OCI-LY3 (cell line): ENCODE measurements at regions not wholly inside any gene's neighbourhood (a gene's known extent, or its start where the extent isn't known, plus 50 kb on each side); places are given as distances from the start of the nearest gene placed in this dataset.

ENCODE experiments used
- H2AFZ ChIP-seq: fragments of 200-600, 300-600 bp; shearing (Covaris generic); 2 replicates; pipeline ENCODE4 v1.6.0; 2014; ENCODE audit warnings: antibody characterized with exemption, low read depth, low read length
- H3K27ac ChIP-seq: fragments of 200-600, 300-600 bp; sonication (generic); 2 replicates; pipeline ENCODE4 v1.5.1; 2014; ENCODE audit warnings: mild to moderate bottlenecking, low read length, moderate library complexity, mixed read lengths
- H3K27me3 ChIP-seq: fragments of 200-600, 300-600 bp; sonication (generic); 2 replicates; pipeline ENCODE4 v1.6.1; 2014; ENCODE audit warnings: low read depth, low read length, mixed read lengths
- H3K36me3 ChIP-seq: fragments of 200-600, 300-600 bp; sonication (generic); replicated peaks from 2 replicates; pipeline ENCODE3; 2014; ENCODE audit warnings: low read depth, low read length, mixed read lengths
- H3K4me1 ChIP-seq: fragments of 300-600, 200-600 bp; sonication (generic); 2 replicates; pipeline ENCODE4 v1.6.1; 2014; ENCODE audit warnings: low read length, mixed read lengths
- H3K4me2 ChIP-seq: fragments of 200-600, 300-600 bp; sonication (generic); 2 replicates; pipeline ENCODE4 v1.6.1; 2014; ENCODE audit warnings: low read length, mixed read lengths
- H3K4me3 ChIP-seq: fragments of 300-600, 200-600 bp; sonication (generic); 2 replicates; pipeline ENCODE4 v1.5.1; 2014; ENCODE audit warnings: antibody characterized with exemption, mild to moderate bottlenecking, low read length, moderate library complexity
- H3K79me2 ChIP-seq: fragments of 300-600, 200-600 bp; shearing (Covaris generic); 2 replicates; pipeline ENCODE4 v1.6.1; 2014; ENCODE audit warnings: mild to moderate bottlenecking, low read length, mixed read lengths
- H3K9ac ChIP-seq: fragments of 300-600, 200-600 bp; shearing (Covaris generic); 2 replicates; pipeline ENCODE4 v1.6.0; 2014; ENCODE audit warnings: mild to moderate bottlenecking, low read length, moderate library complexity
- H3K9me3 ChIP-seq: fragments of 200-600, 300-600 bp; shearing (Covaris generic); 2 replicates; pipeline ENCODE4 v1.6.1; 2014; ENCODE audit warnings: low read length, mixed read lengths; ENCODE audit not compliant: insufficient read depth
- H4K20me1 ChIP-seq: fragments of 200-600, 300-600 bp; sonication (generic); 2 replicates; pipeline ENCODE4 v1.6.1; 2016; ENCODE audit warnings: low read length, mixed read lengths; ENCODE audit not compliant: insufficient read depth
- CTCF ChIP-seq: fragments of 200-600, 300-600 bp; sonication (generic); IDR thresholded peaks from 2 replicates; pipeline ENCODE4 v1.5.1; 2014; ENCODE audit warnings: antibody characterized with exemption, low read length, low read depth
- EZH2phosphoT487 ChIP-seq: fragments of 200-600 bp; shearing (Covaris generic); IDR thresholded peaks from 2 replicates; pipeline ENCODE4 v1.6.1; 2018; ENCODE audit warnings: antibody characterized with exemption, mixed run types, low read depth

DNA sequence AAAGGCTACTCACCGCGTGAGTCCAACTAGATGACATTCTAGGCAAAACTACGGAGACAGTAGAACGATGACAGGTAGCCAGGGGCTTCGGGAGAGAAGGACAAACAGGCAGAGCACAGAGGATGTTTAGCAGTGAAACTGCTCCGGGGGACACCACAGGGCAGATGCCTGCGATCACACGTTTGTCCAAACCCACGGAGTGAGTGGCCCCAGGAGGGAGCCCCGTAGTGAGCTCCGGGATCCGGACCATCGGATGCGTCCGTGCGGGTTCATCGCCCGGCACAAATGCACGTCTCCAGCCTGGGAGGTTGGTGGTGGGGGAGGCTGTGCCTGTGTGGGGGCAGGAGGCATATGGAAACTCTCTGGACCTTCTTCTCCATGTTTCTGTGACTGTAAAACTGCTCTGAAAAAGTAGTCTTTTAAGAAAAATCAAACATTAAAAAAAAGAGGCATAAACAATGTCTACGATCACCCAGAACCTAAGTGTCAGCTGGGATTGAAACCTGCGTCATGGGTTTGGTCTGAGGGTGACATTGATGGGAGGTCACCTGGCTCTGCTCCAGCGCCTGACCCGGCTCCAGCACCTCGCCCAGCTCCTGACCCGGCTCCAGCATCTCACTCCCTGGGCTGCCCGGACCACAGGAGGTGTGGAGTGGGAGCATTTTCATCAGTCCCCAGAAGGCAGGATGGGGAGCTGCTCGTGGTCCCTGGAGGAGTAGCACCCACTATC, 83.0 kb upstream of the CTDP1 start:
- Histone ChIP-seq H3K27me3 (peaks cover 69% of the 10 kb centered on the region), H3K4me3 (no peak overlapping the region), H3K36me3 (peaks cover 2% of the 10 kb centered on the region), H3K4me2 (no peak overlapping the region), H3K27ac (no peak overlapping the region), H3K9me3 (peaks cover 5% of the 10 kb centered on the region; the same call in 1 of the 2 replicates), H3K9ac (no peak overlapping the region), H3K4me1 (no peaks in the 10 kb centered on the region), H3K79me2 (no peaks in the 10 kb centered on the region), H2AFZ (no peak overlapping the region), H4K20me1 (no peaks in the 10 kb centered on the region)
- TF ChIP-seq CTCF (no peak), EZH2phosphoT487 (no peak)

- Histone ChIP-seq H2AFZ (no peak overlapping the region), H3K4me2 (no peak overlapping the region), H4K20me1 (no peaks in the 10 kb centered on the region), H3K79me2 (no peaks in the 10 kb centered on the region), H3K27me3 (peaks cover 69% of the 10 kb centered on the region), H3K9me3 (peaks cover 2% of the 10 kb centered on the region; the same call in 1 of the 2 replicates), H3K36me3 (peaks cover 2% of the 10 kb centered on the region), H3K27ac (no peak overlapping the region), H3K9ac (no peak overlapping the region), H3K4me1 (no peaks in the 10 kb centered on the region), H3K4me3 (no peak overlapping the region)
- no peak for TF ChIP-seq EZH2phosphoT487
- TF ChIP-seq CTCF, result no peak
Observed at GRCh38 chr18:79597176-79597830, 82.3 kb upstream of the CTDP1 start.

GRCh38 chr18:79597831-79598632, 81.6 kb upstream of the CTDP1 start:
- H3K9ac ChIP-seq, result no peak overlapping the region
- no peaks in the 10 kb centered on the region for H3K36me3 ChIP-seq
- H3K27ac ChIP-seq, result no peak overlapping the region
- H3K79me2 ChIP-seq, result no peaks in the 10 kb centered on the region
- no peak for TF ChIP-seq CTCF
- TF ChIP-seq EZH2phosphoT487, result no peak
- H4K20me1 ChIP-seq, result no peaks in the 10 kb centered on the region
- H3K9me3 ChIP-seq, result no peaks in the 10 kb centered on the region; the same call in 1 of the 2 replicates
- H3K4me3 ChIP-seq, result no peak overlapping the region
- H2AFZ ChIP-seq, result no peak overlapping the region
- no peak overlapping the region for H3K4me2 ChIP-seq
- peaks cover 66% of the 10 kb centered on the region for H3K27me3 ChIP-seq
- H3K4me1 ChIP-seq, result no peaks in the 10 kb centered on the region

DNA sequence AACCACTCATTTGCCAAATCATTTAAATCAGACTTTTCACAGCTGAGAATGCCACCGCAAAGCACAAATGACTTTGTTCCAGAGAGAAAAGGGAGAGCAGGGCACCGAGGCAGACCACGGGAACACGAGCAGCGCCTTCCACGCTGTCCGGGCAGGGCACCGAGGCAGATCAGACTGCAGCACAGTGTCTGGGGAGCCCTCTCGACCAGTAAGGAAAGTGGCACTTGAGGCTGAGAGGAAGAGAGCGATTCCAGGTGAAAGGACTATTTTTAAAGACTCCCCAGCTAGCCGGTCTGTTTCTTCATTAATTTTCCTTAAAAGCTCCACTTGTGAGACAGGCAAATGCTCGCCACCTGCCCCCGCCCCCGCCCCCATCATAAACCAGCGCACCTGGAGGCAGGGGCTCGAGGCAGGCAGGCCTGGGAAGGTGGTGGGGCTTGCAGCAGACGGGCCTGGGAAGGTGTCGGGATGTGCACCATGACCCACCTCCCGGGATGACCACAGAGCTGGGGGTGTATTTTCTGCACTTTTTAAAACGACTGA, 80.9 kb upstream of the CTDP1 start:
- no peaks in the 10 kb centered on the region for H3K4me1 ChIP-seq
- no peak overlapping the region for H3K27ac ChIP-seq
- no peak for TF ChIP-seq CTCF
- TF ChIP-seq EZH2phosphoT487, result no peak
- no peaks in the 10 kb centered on the region for H4K20me1 ChIP-seq
- no peaks in the 10 kb centered on the region; the same call in 1 of the 2 replicates for H3K9me3 ChIP-seq
- H3K4me3 ChIP-seq, result no peak overlapping the region
- H3K4me2 ChIP-seq, result no peak overlapping the region
- peaks cover 61% of the 10 kb centered on the region for H3K27me3 ChIP-seq
- H3K9ac ChIP-seq, result no peak overlapping the region
- no peaks in the 10 kb centered on the region for H3K79me2 ChIP-seq
- H2AFZ ChIP-seq, result no peak overlapping the region
- no peaks in the 10 kb centered on the region for H3K36me3 ChIP-seq
